HAP-1 (cell line): ENCODE measurements at regions not wholly inside any gene's neighbourhood (a gene's known extent, or its start where the extent isn't known, plus 50 kb on each side); places are given as distances from the start of the nearest gene placed in this dataset.

Experiments used
- DNase-seq, 2 experiments: peaks; one replicate each; pipeline ENCODE4 v3.0.0-alpha.2; 2016 to 2020; ENCODE audit warnings: low spot score in 2 of 2
- H3K27me3 ChIP-seq: fragments of 250-450 bp; sonication (Bioruptor Pico); 2 replicates; pipeline ENCODE4 v1.5.1; 2020; ENCODE audit warnings: low read depth, mild to moderate bottlenecking, moderate library complexity
- H3K36me3 ChIP-seq: fragments of 250-450 bp; sonication (Bioruptor Pico); replicated peaks from 2 replicates; pipeline ENCODE4 v1.5.1; 2020; ENCODE audit warnings: mild to moderate bottlenecking
- H3K4me1 ChIP-seq: fragments of 250-450 bp; sonication (Bioruptor Pico); 2 replicates; pipeline ENCODE4 v1.5.1; 2020; ENCODE audit warnings: mild to moderate bottlenecking
- H3K4me3 ChIP-seq: fragments of 250-450 bp; sonication (Bioruptor Pico); 2 replicates; pipeline ENCODE4 v1.5.1; 2020; ENCODE audit warnings: mild to moderate bottlenecking, moderate library complexity
- H3K9me3 ChIP-seq: fragments of 250-450 bp; sonication (Bioruptor Pico); 2 replicates; pipeline ENCODE4 v1.5.1; 2020; ENCODE audit warnings: mild to moderate bottlenecking, moderate library complexity
- in situ Hi-C: fragments of 300-500 bp; cut with MboI; formaldehyde crosslinking; loops from 3 replicates; pipeline ENCODE4 v1.14.3; 2020; ENCODE audit warnings: low sequenced_read_pairs, inconsistent platforms, mixed read lengths

- no peak for DNase-seq
- no peaks in the 10 kb centered on the region for H3K9me3 ChIP-seq
- no peaks in the 10 kb centered on the region for H3K27me3 ChIP-seq
- H3K4me3 ChIP-seq: no peak overlapping the region
- H3K36me3 ChIP-seq: peaks cover 18% of the 10 kb centered on the region
- in situ Hi-C loops: no loop called here
- H3K4me1 ChIP-seq: no peaks in the 10 kb centered on the region
Measured at GRCh38 chr12:124458992-124459851, 108.2 kb downstream of the NCOR2 start.

- Histone ChIP-seq H3K4me1 (no peaks in the 10 kb centered on the region), H3K36me3 (peaks cover 15% of the 10 kb centered on the region), H3K9me3 (no peaks in the 10 kb centered on the region), H3K4me3 (no peak overlapping the region), H3K27me3 (no peaks in the 10 kb centered on the region)
- in situ Hi-C loops: no loop called here
- DNase-seq: no peak
Measured at GRCh38 chr12:124458220-124458991, 109.0 kb downstream of the NCOR2 start.

GRCh38 chr12:124457287-124458219 is 109.9 kb downstream of the NCOR2 start:
- no peaks in the 10 kb centered on the region for H3K4me1 ChIP-seq
- no peak overlapping the region for H3K4me3 ChIP-seq
- no peak for DNase-seq

GRCh38 chr12:124456652-124457152 is 110.7 kb downstream of the NCOR2 start:
- no peaks in the 10 kb centered on the region for H3K4me1 ChIP-seq
- no peak for DNase-seq
- H3K27me3 ChIP-seq: no peaks in the 10 kb centered on the region
- H3K36me3 ChIP-seq: peaks cover 13% of the 10 kb centered on the region
- no peaks in the 10 kb centered on the region for H3K9me3 ChIP-seq
- no peak overlapping the region for H3K4me3 ChIP-seq
- in situ Hi-C loops: no loop called here

More at GRCh38 chr12:124457287-124458219, 109.9 kb downstream of the NCOR2 start:
- in situ Hi-C loops: no loop called here
- Histone ChIP-seq H3K27me3 (no peaks in the 10 kb centered on the region), H3K36me3 (peaks cover 15% of the 10 kb centered on the region), H3K9me3 (no peaks in the 10 kb centered on the region)

GRCh38 chr12:124456133-124456651 is 111.2 kb downstream of the NCOR2 start:
- DNase-seq: no peak
- in situ Hi-C loops: no loop called here
- H3K4me1 ChIP-seq: no peaks in the 10 kb centered on the region
- peaks cover 10% of the 10 kb centered on the region for H3K36me3 ChIP-seq
- H3K9me3 ChIP-seq: no peaks in the 10 kb centered on the region
- H3K4me3 ChIP-seq: no peak overlapping the region
- H3K27me3 ChIP-seq: no peaks in the 10 kb centered on the region

- H3K9me3 ChIP-seq: no peaks in the 10 kb centered on the region
- H3K36me3 ChIP-seq: peaks cover 7% of the 10 kb centered on the region
- in situ Hi-C loops: no loop called here
- no peak for DNase-seq
- H3K4me3 ChIP-seq: no peak overlapping the region
- H3K27me3 ChIP-seq: no peaks in the 10 kb centered on the region
- H3K4me1 ChIP-seq: no peaks in the 10 kb centered on the region
Measured at GRCh38 chr12:124455336-124455735, 112.1 kb downstream of the NCOR2 start.

- in situ Hi-C loops: no loop called here
- DNase-seq: no peak
- no peak overlapping the region for H3K4me3 ChIP-seq
Measured at GRCh38 chr12:124454735-124455134, 112.7 kb downstream of the NCOR2 start.

GRCh38 chr12:124454352-124454725 is 113.1 kb downstream of the NCOR2 start:
- Histone ChIP-seq H3K4me1 (no peaks in the 10 kb centered on the region), H3K4me3 (no peak overlapping the region), H3K36me3 (peaks cover 6% of the 10 kb centered on the region), H3K27me3 (no peaks in the 10 kb centered on the region), H3K9me3 (no peaks in the 10 kb centered on the region)
- in situ Hi-C loops: no loop called here
- no peak for DNase-seq

More at GRCh38 chr12:124454735-124455134, 112.7 kb downstream of the NCOR2 start:
- Histone ChIP-seq H3K9me3 (no peaks in the 10 kb centered on the region), H3K36me3 (peaks cover 7% of the 10 kb centered on the region), H3K27me3 (no peaks in the 10 kb centered on the region), H3K4me1 (no peaks in the 10 kb centered on the region)

- no peak for DNase-seq
- Histone ChIP-seq H3K4me3 (no peak overlapping the region), H3K36me3 (no peaks in the 10 kb centered on the region; the same call in none of the 2 replicates), H3K4me1 (no peaks in the 10 kb centered on the region), H3K27me3 (no peaks in the 10 kb centered on the region), H3K9me3 (no peaks in the 10 kb centered on the region)
- in situ Hi-C loops: no loop called here
Measured at GRCh38 chr12:124453419-124454351, 113.7 kb downstream of the NCOR2 start.

- DNase-seq: no peak
- H3K36me3 ChIP-seq: no peaks in the 10 kb centered on the region; the same call in 1 of the 2 replicates
- no peak overlapping the region for H3K4me3 ChIP-seq
- H3K9me3 ChIP-seq: no peaks in the 10 kb centered on the region
- in situ Hi-C loops: no loop called here
- no peaks in the 10 kb centered on the region for H3K4me1 ChIP-seq
- no peaks in the 10 kb centered on the region for H3K27me3 ChIP-seq
Measured at GRCh38 chr12:124452576-124453331, 114.7 kb downstream of the NCOR2 start.

- in situ Hi-C loops: no loop called here
- H3K27me3 ChIP-seq: no peaks in the 10 kb centered on the region
- H3K4me3 ChIP-seq: no peak overlapping the region
- H3K4me1 ChIP-seq: no peaks in the 10 kb centered on the region
- no peaks in the 10 kb centered on the region for H3K9me3 ChIP-seq
- peaks cover 3% of the 10 kb centered on the region; the same call in 1 of the 2 replicates for H3K36me3 ChIP-seq
- no peak for DNase-seq
Measured at GRCh38 chr12:124451637-124452243, 115.7 kb downstream of the NCOR2 start.
